GM12873 (cell line): ENCODE measurements at regions not wholly inside any gene's neighbourhood (a gene's known extent, or its start where the extent isn't known, plus 50 kb on each side); places are given as distances from the start of the nearest gene placed in this dataset.

Experiments
- CTCF ChIP-seq: IDR thresholded peaks from 2 replicates; pipeline ENCODE4 v1.5.1; 2012; ENCODE audit warnings: low read depth, mild to moderate bottlenecking, moderate library complexity, low read length, control low read depth; ENCODE audit not compliant: insufficient read depth; ENCODE audit errors: missing control alignments

DNA sequence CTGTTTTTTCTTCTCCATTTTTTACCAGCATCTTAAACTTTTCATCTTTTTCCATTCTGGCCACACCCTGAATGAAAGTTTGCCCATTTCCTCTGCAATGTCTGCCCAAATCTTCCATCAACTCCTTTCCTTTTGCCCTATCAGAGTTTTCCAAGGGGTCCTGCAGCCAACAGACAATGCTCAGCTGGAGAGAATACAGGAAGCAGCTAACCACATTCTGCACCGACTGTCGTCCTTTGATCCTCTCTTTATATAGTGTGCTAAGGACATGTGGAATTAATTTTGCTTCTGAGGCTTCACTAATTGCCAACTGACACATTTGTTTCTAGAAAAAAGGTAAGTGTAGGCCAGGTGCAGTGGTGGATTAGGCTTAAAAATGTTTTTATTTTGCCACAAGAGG lies 50.5 kb upstream of the DLX2 start:
- TF ChIP-seq CTCF: no peak

GRCh38 chr2:172153757-172154156 lies 51.1 kb upstream of the DLX2 start:
- no peak for TF ChIP-seq CTCF

- TF ChIP-seq CTCF: no peak
These were observed 53.1 kb upstream of the DLX2 start for GRCh38 chr2:172155752-172156151.

DNA sequence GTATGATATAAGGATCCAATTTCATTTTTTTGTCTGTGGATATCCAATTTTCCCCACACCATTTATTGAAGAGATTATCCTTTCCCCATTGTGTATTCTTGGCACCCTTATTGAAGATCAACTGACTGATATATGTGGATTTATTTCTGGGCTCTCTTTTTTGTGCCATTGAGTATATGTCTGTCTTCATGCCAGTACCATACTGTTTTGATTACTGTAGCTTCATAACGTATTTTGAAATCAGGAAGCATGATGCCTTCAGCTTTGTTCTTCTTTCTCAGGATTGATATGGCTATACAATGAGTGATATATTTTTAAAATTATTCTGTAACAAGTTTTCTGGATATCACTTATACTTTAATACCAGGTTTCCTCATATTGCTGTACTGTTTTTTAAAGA lies 58.1 kb upstream of the DLX2 start:
- TF ChIP-seq CTCF: no peak

GRCh38 chr2:172162225-172162733 lies 59.6 kb upstream of the DLX2 start:
- no peak for TF ChIP-seq CTCF

DNA sequence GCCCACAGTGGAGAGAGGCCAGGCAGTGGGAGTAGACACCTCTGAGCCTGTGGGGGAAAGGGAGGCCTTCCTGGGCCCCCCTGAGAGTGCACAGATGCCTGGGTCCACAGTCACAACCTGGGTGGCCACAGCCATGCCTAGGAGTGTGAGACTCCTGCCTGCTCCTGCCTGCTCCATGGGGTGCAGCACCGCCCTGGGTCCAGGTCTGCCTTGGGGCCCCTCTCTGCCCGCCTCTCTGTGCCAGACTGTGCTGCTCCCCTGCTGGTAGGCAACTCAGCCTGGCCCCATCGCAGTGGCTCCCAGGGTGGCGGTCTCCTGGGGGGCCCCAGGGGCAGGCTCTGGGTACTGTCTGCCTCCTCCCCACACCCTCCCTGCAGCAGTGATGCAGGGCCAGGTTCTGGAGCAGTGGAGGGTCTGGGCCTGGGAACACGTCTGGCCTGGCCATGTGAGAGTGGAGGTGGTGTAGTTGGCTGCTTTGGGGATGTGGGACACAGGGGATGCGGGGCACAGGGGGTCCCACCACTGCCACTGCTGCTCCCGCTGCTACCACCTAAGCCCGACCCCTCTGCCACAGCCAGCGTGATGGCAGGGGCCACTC lies 60.1 kb upstream of the DLX2 start:
- TF ChIP-seq CTCF: no peak

- no peak for TF ChIP-seq CTCF
These were observed 66.2 kb upstream of the DLX2 start for GRCh38 chr2:172168917-172169346.
